Ovary (tissue), 7 donors: ENCODE measurements at regions not wholly inside any gene's neighbourhood (a gene's known extent, or its start where the extent isn't known, plus 50 kb on each side); places are given as distances from the start of the nearest gene placed in this dataset.

Experiments
- DNase-seq, 5 donors: peaks; one replicate each; pipeline ENCODE4 v3.0.0-alpha.2; 2019 to 2020
- H3K27ac ChIP-seq, 2 donors: fragments of 200-600 bp; one replicate each; pipeline versions ENCODE4 v1.5.1 to v1.8.0; 2019 to 2022
- H3K27me3 ChIP-seq: fragments of 200-600 bp; one replicate; pipeline ENCODE4 v1.8.0; 2022
- H3K36me3 ChIP-seq: fragments of 200-600 bp; sonication (generic); one replicate; pipeline ENCODE4 v1.5.1; 2019
- H3K4me1 ChIP-seq: one replicate; pipeline ENCODE4 v1.8.1; 2013; ENCODE audit warnings: mild to moderate bottlenecking, moderate library complexity; ENCODE audit not compliant: insufficient read depth
- H3K4me3 ChIP-seq: fragments of 200-600 bp; sonication (generic); one replicate; pipeline ENCODE4 v1.5.1; 2017
- H3K9me3 ChIP-seq, 2 donors: fragments of 200-600 bp in 1 of 2; sonication (generic) in 1 of 2; one replicate each; pipeline versions ENCODE4 v1.5.1 to v1.8.1; 2013 to 2019; ENCODE audit warnings: mild to moderate bottlenecking in 1 of 2, moderate library complexity in 1 of 2
- CTCF ChIP-seq, 3 donors: fragments of 450-650 bp in 2 of 3; fragments of 200-600 bp in 1 of 3; IDR thresholded peaks; one replicate each; pipeline versions ENCODE4 v1.5.1 to v1.8.0; 2016 to 2022; ENCODE audit warnings: antibody characterized with exemption in 3 of 3, mild to moderate bottlenecking in 1 of 3
- EP300 ChIP-seq: sonication (generic); formaldehyde crosslinking; IDR thresholded peaks from one replicate; pipeline ENCODE4 v1.6.1; 2017; ENCODE audit warnings: antibody characterized with exemption
- POLR2A ChIP-seq: fragments of 450-650 bp; IDR thresholded peaks from one replicate; pipeline ENCODE4 v1.6.1; 2017; ENCODE audit warnings: antibody characterized with exemption, mild to moderate bottlenecking, moderate library complexity
- WGBS, 3 donors: extraction: QIAGEN DNeasy Blood & Tissue Kit in 1 of 3; methylation state at CpG; one replicate each; pipeline versions ENCODE4 v1.1.5 to v1.1.7; 2013 to 2017; 5-methylcytosine and 5-hydroxymethylcytosine counted together
- intact Hi-C, 4 donors: fragments of 100-400 bp; cut with DNase I; formaldehyde crosslinking; loops; one replicate each; pipeline versions ENCODE4 v1.11.0 to v1.15.1; 2022 to 2023
- donor health status: DM: no; HTN: no; CAD: no; lungs with moderate emphysema.
- donor health status: DM: no; HTN: no; CAD: no.
- donor health status: Bipolar disorder and iron deficiency.
- donor health status: DM: no; HTN: no; CAD: no.
- donor health status: DM: yes; HTN: yes; CAD: no.

- Histone ChIP-seq H3K27me3 (no peaks in the 10 kb centered on the region), H3K27ac (no peak overlapping the region), H3K4me3 (no peak overlapping the region), H3K4me1 (no peaks in the 10 kb centered on the region), H3K36me3 (no peaks in the 10 kb centered on the region), H3K9me3 (no peaks in the 10 kb centered on the region)
- WGBS, 3 donors = 66 to 76% (median 71%) methylated on average over 8 of the region's 8 CpGs
- DNase-seq = no peak
- intact Hi-C loops = no loop called here
- TF ChIP-seq EP300 (no peak), CTCF (IDR thresholded peaks at IDR 0.05) (no peak), POLR2A (no peak)
These were observed 162.0 kb downstream of the SPP2 start for GRCh38 chr2:234212534-234212933.

GRCh38 chr2:234211797-234212196 lies 161.3 kb downstream of the SPP2 start:
- Histone ChIP-seq H3K4me1 (no peaks in the 10 kb centered on the region), H3K27me3 (no peaks in the 10 kb centered on the region), H3K9me3 (no peaks in the 10 kb centered on the region), H3K27ac (no peak overlapping the region), H3K4me3 (no peak overlapping the region), H3K36me3 (no peaks in the 10 kb centered on the region)
- no peak for DNase-seq
- 15 to 22% (median 16%) methylated on average over 4 of the region's 4 CpGs for whole genome bisulfite sequencing, 3 donors
- TF ChIP-seq CTCF (IDR thresholded peaks at IDR 0.05) (no peak), POLR2A (no peak), EP300 (no peak)
- intact Hi-C loops = no loop called here

GRCh38 chr2:234206738-234207137 lies 156.2 kb downstream of the SPP2 start:
- Histone ChIP-seq H3K4me1 (no peaks in the 10 kb centered on the region), H3K4me3 (no peak overlapping the region), H3K36me3 (no peaks in the 10 kb centered on the region), H3K9me3 (no peaks in the 10 kb centered on the region), H3K27ac (no peak overlapping the region), H3K27me3 (no peaks in the 10 kb centered on the region)
- DNase-seq = no peak
- TF ChIP-seq POLR2A = no peak
- WGBS, 3 donors = 92 to 97% (median 94%) methylated on average over 2 of the region's 2 CpGs
- intact Hi-C loops = no loop called here

- WGBS, 3 donors = 62 to 71% (median 70%) methylated on average over 1 of the region's 1 CpG
These were observed 154.0 kb downstream of the SPP2 start for GRCh38 chr2:234204480-234204879.

More at GRCh38 chr2:234204480-234204879, 154.0 kb downstream of the SPP2 start:
- TF ChIP-seq POLR2A (no peak), EP300 (no peak), CTCF (IDR thresholded peaks at IDR 0.05) (no peak)
- intact Hi-C loops = no loop called here
- H3K36me3 ChIP-seq = no peaks in the 10 kb centered on the region
- H3K9me3 ChIP-seq = no peaks in the 10 kb centered on the region
- no peak overlapping the region for H3K4me3 ChIP-seq
- DNase-seq = no peak
- no peaks in the 10 kb centered on the region for H3K4me1 ChIP-seq
- H3K27ac ChIP-seq = no peak overlapping the region
- no peaks in the 10 kb centered on the region for H3K27me3 ChIP-seq
